A549 (cell line): ENCODE measurements at regions not wholly inside any gene's neighbourhood (a gene's known extent, or its start where the extent isn't known, plus 50 kb on each side); places are given as distances from the start of the nearest gene placed in this dataset.

Source experiments
- ATAC-seq, 2 experiments: fragments of 200-7000 bp in 1 of 2; fragments of >200 bp in 1 of 2; cut with Nextera tagmentation in 1 of 2; cut with Tn5 transposase in 1 of 2; 3 replicates each; pipeline versions ENCODE4 v1.8.0 to v1.9.1; 2018 to 2020; ENCODE audit warnings: mild to moderate bottlenecking in 1 of 2, moderate library complexity in 1 of 2
- CTCF ChIA-PET: fragments of 300-600 bp; sonication (Branson Sonifier 250); formaldehyde crosslinking; extraction: SDS; loops from one replicate; lab custom pipeline; 2021; ENCODE audit warnings: antibody characterized with exemption, inconsistent platforms; lab: Yijun Ruan, JAX
- POLR2A ChIA-PET: fragments of 350-600 bp; formaldehyde crosslinking; extraction: SDS; loops from one replicate; lab custom pipeline; 2021; ENCODE audit warnings: antibody characterized with exemption, inconsistent platforms; lab: Yijun Ruan, JAX
- DNase-seq, 2 experiments: peaks; one replicate each; pipeline versions ENCODE4 v3.0.0 to v3.0.0-alpha.2; 2011 to 2016; ENCODE audit warnings: low read depth in 1 of 2, low spot score in 1 of 2
- FAIRE-seq: peaks from 2 replicates; lab custom pipeline; 2011; peaks lifted over from hg19 to GRCh38; lab: Jason Lieb, UNC
- H3K27ac ChIP-seq, 2 experiments: fragments of >200 bp; sonication (Bioruptor Twin); formaldehyde crosslinking; 3 replicates each; pipeline ENCODE4 v1.5.1; 2016 to 2017
- H3K4me1 ChIP-seq: fragments of >200 bp; sonication (Bioruptor Twin); formaldehyde crosslinking; 3 replicates; pipeline ENCODE4 v1.6.1; 2016
- H3K4me2 ChIP-seq: fragments of >200 bp; sonication (Bioruptor Twin); formaldehyde crosslinking; 3 replicates; pipeline ENCODE4 v1.6.1; 2016
- H3K4me3 ChIP-seq: fragments of >200 bp; sonication (Bioruptor Twin); formaldehyde crosslinking; 3 replicates; pipeline ENCODE4 v1.5.1; 2016
- H3K9me3 ChIP-seq: fragments of >200 bp; sonication (Bioruptor Twin); formaldehyde crosslinking; 3 replicates; pipeline ENCODE4 v1.6.1; 2016
- ATOH8 ChIP-seq: fragments of 250-450 bp; sonication (Bioruptor Pico); IDR thresholded peaks from 2 replicates; pipeline ENCODE4 v1.5.0; 2020; ENCODE audit warnings: low read depth, mild to moderate bottlenecking, moderate library complexity
- BHLHE40 ChIP-seq: IDR thresholded peaks from 2 replicates; pipeline ENCODE4 v1.6.1; 2012; ENCODE audit warnings: low read depth, low read length, inconsistent platforms
- CBX2 ChIP-seq: fragments of 200-600 bp; sonication (generic); IDR thresholded peaks from 2 replicates; pipeline ENCODE4 v1.6.1; 2016; ENCODE audit warnings: low read depth, mild to moderate bottlenecking, borderline replicate concordance
- CBX8 ChIP-seq: fragments of 200-600 bp; sonication (generic); IDR thresholded peaks from 2 replicates; pipeline ENCODE4 v1.6.1; 2016
- CEBPB ChIP-seq, 2 experiments: fragments of >200 bp in 1 of 2; sonication (Bioruptor Twin) in 1 of 2; formaldehyde crosslinking in 1 of 2; IDR thresholded peaks; 2 replicates each; pipeline ENCODE4 v1.6.1; 2012 to 2016
- EHF ChIP-seq: fragments of 250-450 bp; sonication (Bioruptor Pico); IDR thresholded peaks from 2 replicates; pipeline ENCODE4 v1.5.0; 2020; ENCODE audit warnings: mild to moderate bottlenecking
- FOSL2 ChIP-seq, 2 experiments: fragments of 450-650 bp in 1 of 2; fragments of >200 bp in 1 of 2; sonication (Bioruptor Twin) in 1 of 2; formaldehyde crosslinking; IDR thresholded peaks; 2 replicates each; pipeline versions ENCODE4 v1.5.0 to v1.6.1; 2016 to 2020; ENCODE audit warnings: mild to moderate bottlenecking in 1 of 2, moderate library complexity in 1 of 2
- FOXS1 ChIP-seq: fragments of 250-450 bp; sonication (Bioruptor Pico); IDR thresholded peaks from 2 replicates; pipeline ENCODE4 v1.5.0; 2020; ENCODE audit warnings: mild to moderate bottlenecking, moderate library complexity
- GATA3 ChIP-seq: IDR thresholded peaks from 2 replicates; pipeline ENCODE4 v1.6.1; 2012; ENCODE audit warnings: borderline replicate concordance
- HDAC2 ChIP-seq: fragments of 200-600 bp; sonication (generic); IDR thresholded peaks from 2 replicates; pipeline ENCODE4 v1.6.1; 2016
- HOXB13 ChIP-seq: fragments of 250-450 bp; sonication (Bioruptor Pico); IDR thresholded peaks from 2 replicates; pipeline ENCODE4 v1.5.0; 2020; ENCODE audit warnings: low read depth, mild to moderate bottlenecking, moderate library complexity
- JUN ChIP-seq, 2 experiments: fragments of >200 bp; sonication (Bioruptor Twin); formaldehyde crosslinking; IDR thresholded peaks; 2 replicates in 1 of 2; 3 replicates in 1 of 2; pipeline ENCODE4 v1.6.1; 2016 to 2017
- JUNB ChIP-seq: fragments of >200 bp; sonication (Bioruptor Twin); formaldehyde crosslinking; IDR thresholded peaks from 2 replicates; pipeline ENCODE4 v1.6.1; 2016
- KDM1A ChIP-seq: fragments of 200-600 bp; sonication (generic); IDR thresholded peaks from 2 replicates; pipeline ENCODE4 v1.6.1; 2016; ENCODE audit warnings: low read depth, mild to moderate bottlenecking
- MAFK ChIP-seq: fragments of 450-650 bp; IDR thresholded peaks from 2 replicates; pipeline ENCODE4 v1.6.1; 2014; ENCODE audit not compliant: partially characterized antibody
- MAX ChIP-seq: IDR thresholded peaks from 2 replicates; pipeline ENCODE4 v1.6.1; 2012
- MYC ChIP-seq: IDR thresholded peaks from 2 replicates; pipeline ENCODE4 v1.6.1; 2012; ENCODE audit warnings: mild to moderate bottlenecking, inconsistent platforms, low read length, improper control_type of control experiment, borderline replicate concordance
- NFE2L2 ChIP-seq: fragments of 150-350 bp; conservative IDR thresholded peaks from 2 replicates; pipeline ENCODE4 v1.6.1; 2014; ENCODE audit warnings: low read length
- NR3C1 ChIP-seq: fragments of >200 bp; sonication (Bioruptor Twin); formaldehyde crosslinking; IDR thresholded peaks from 3 replicates; pipeline ENCODE4 v1.6.1; 2017
- RAD21 ChIP-seq, 2 experiments: fragments of >200 bp in 1 of 2; sonication (Bioruptor Twin) in 1 of 2; formaldehyde crosslinking in 1 of 2; IDR thresholded peaks in 1 of 2; conservative IDR thresholded peaks in 1 of 2; 2 replicates in 1 of 2; 3 replicates in 1 of 2; pipeline ENCODE4 v1.6.1; 2012 to 2018; ENCODE audit warnings: inconsistent platforms in 1 of 2
- RARB ChIP-seq: fragments of 250-450 bp; sonication (Bioruptor Pico); IDR thresholded peaks from 2 replicates; pipeline ENCODE4 v1.8.0; 2021; ENCODE audit warnings: mild to moderate bottlenecking, moderate library complexity
- RCOR1 ChIP-seq: fragments of 150-350 bp; IDR thresholded peaks from 2 replicates; pipeline ENCODE4 v1.6.1; 2014; ENCODE audit warnings: antibody characterized with exemption, low read length, low read depth
- SREBF2 ChIP-seq: fragments of 450-650 bp; IDR thresholded peaks from 2 replicates; pipeline ENCODE4 v1.6.1; 2014; ENCODE audit warnings: mild to moderate bottlenecking, moderate library complexity
- TP53 ChIP-seq: fragments of 250-450 bp; sonication (Bioruptor Pico); IDR thresholded peaks from 2 replicates; pipeline ENCODE4 v1.5.0; 2021; ENCODE audit warnings: mild to moderate bottlenecking, moderate library complexity
- ZC3H11A ChIP-seq: fragments of 450-650 bp; IDR thresholded peaks from 2 replicates; pipeline ENCODE4 v1.6.1; 2014; ENCODE audit warnings: antibody characterized with exemption, mild to moderate bottlenecking
- ZFP36 ChIP-seq: fragments of 450-650 bp; IDR thresholded peaks from 2 replicates; pipeline ENCODE4 v1.6.1; 2014; ENCODE audit warnings: borderline replicate concordance; ENCODE audit not compliant: partially characterized antibody
- ZSCAN20 ChIP-seq: fragments of 250-450 bp; sonication (Bioruptor Pico); IDR thresholded peaks from 2 replicates; pipeline ENCODE4 v1.8.0; 2022; ENCODE audit warnings: mild to moderate bottlenecking, moderate library complexity
- WGBS: methylation state at CpG from one replicate; pipeline ENCODE4 v1.1.6; 2017; ENCODE audit errors: missing lambda C conversion rate; 5-methylcytosine and 5-hydroxymethylcytosine counted together
- TF ChIP-seq, protein P1 (sequence below): IDR thresholded peaks from 2 replicates; pipeline ENCODE4 v1.6.1; 2012
- TF ChIP-seq, protein P2 (sequence below): IDR thresholded peaks from 2 replicates; pipeline ENCODE4 v1.6.1; 2012; ENCODE audit warnings: low read depth, borderline replicate concordance

DNA sequence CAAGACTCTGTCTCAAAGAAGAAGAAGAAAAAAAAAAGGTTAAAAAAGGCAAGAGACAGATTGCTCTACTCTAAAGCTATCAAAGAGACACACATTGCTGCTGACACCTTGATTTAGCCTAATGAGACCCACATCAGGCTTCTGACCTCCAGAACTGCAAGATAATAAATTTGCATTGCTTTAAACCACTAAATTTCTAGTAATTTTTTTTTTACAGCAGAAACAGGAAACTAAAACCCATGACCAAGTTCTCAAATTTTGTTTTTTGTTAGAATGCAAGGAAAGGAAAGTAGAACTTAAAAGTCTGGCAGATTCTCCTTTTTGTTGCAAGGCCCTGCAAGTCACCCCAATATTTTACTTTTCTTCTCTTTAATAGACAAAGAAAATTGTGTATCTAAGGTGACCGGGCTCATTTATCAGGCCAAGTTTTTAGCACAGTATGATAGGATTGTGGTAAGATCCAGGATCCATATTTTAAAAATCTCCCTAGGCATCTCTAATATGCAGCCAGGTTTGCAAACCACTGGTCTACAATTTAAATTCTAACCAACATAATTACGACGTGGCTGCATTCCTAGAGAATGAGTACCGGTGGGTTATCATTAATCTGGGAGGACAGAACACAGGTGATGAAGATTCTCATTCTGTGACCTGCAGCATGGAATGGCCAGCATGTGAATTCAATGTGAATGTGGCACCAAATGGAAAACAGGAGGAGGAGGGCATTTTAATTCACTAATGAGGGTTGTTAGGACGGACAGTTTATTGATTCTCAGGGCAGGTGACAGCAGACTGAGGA lies 56.7 kb upstream of the MED4 start (continued):
- TF ChIP-seq NR3C1 (no peak), ZFP36 (no peak), MAX (no peak)

- ChIA-PET POLR2A (no interaction called here), CTCF (interaction anchor here (1.8 kb wide), 1 partner anchor 10 kb away, joined by 5 read pairs; no protein-coding TSS in a partner anchor)
- ATAC-seq (no peak), DNase-seq (no peak), FAIRE-seq (no peak)
- Histone ChIP-seq H3K4me3 (no peak overlapping the region), H3K4me2 (no peak overlapping the region), H3K9me3 (no peaks in the 10 kb centered on the region), H3K27ac (no peak overlapping the region), H3K4me1 (no peaks in the 10 kb centered on the region)
- TF ChIP-seq BHLHE40 = no peak
- TF ChIP-seq ATOH8 (CRISPR knock-in tag) = no peak
- no peak for TF ChIP-seq CBX2
- TF ChIP-seq, protein P1, sequence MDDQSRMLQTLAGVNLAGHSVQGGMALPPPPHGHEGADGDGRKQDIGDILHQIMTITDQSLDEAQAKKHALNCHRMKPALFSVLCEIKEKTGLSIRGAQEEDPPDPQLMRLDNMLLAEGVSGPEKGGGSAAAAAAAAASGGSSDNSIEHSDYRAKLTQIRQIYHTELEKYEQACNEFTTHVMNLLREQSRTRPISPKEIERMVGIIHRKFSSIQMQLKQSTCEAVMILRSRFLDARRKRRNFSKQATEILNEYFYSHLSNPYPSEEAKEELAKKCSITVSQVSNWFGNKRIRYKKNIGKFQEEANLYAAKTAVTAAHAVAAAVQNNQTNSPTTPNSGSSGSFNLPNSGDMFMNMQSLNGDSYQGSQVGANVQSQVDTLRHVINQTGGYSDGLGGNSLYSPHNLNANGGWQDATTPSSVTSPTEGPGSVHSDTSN = no peak
- TF ChIP-seq, protein P2, sequence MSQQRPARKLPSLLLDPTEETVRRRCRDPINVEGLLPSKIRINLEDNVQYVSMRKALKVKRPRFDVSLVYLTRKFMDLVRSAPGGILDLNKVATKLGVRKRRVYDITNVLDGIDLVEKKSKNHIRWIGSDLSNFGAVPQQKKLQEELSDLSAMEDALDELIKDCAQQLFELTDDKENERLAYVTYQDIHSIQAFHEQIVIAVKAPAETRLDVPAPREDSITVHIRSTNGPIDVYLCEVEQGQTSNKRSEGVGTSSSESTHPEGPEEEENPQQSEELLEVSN = no peak
- TF ChIP-seq GATA3 = no peak
- TF ChIP-seq RARB (CRISPR knock-in tag) = no peak
- TF ChIP-seq RAD21 (conservative IDR thresholded peaks at IDR 0.05 in 1 of 2, IDR thresholded peaks at IDR 0.05 in 1 of 2) = no peak
- TF ChIP-seq ZC3H11A = no peak
- no peak for TF ChIP-seq MAFK
- no peak for TF ChIP-seq TP53 (CRISPR knock-in tag)
- TF ChIP-seq RCOR1 = no peak
- TF ChIP-seq HOXB13 (CRISPR knock-in tag) = no peak
- WGBS = 61% methylated on average over 6 of the region's 6 CpGs
These were observed 53.5 kb upstream of the MED4 start for GRCh38 chr13:48148454-48148853.

DNA sequence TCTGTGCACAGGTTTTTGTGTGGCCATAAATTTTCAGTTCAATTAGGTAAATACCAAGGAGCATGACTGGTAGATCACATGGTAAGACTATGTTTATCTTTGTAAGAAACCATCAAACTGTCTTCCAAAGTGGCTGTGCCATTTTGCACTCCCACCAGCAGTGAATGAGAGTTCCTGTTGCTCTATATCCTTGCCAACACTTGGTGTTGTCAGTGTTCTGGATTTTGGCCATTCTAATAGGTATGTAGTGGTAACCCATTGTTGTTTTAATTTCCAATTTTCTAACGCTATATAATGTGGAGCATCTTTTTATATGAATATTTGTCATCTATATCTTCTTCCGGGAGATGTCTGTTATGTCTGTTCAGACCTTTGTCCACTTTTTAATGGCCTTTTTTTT lies 51.7 kb upstream of the MED4 start:
- no peak overlapping the region for H3K4me3 ChIP-seq
- no peak overlapping the region for H3K27ac ChIP-seq
- CTCF ChIA-PET = no interaction called here

More for the DNA sequence above, 51.7 kb upstream of the MED4 start:
- FAIRE-seq (no peak), DNase-seq (no peak), ATAC-seq (no peak)
- POLR2A ChIA-PET = no interaction called here
- no peak overlapping the region for H3K4me2 ChIP-seq
- TF ChIP-seq ATOH8 (CRISPR knock-in tag) (no peak), JUN (IDR thresholded peaks at IDR 0.05) (no peak), CEBPB (IDR thresholded peaks at IDR 0.05) (no peak), EHF (CRISPR knock-in tag) (no peak), ZSCAN20 (CRISPR knock-in tag) (no peak), SREBF2 (no peak), NFE2L2 (no peak), HDAC2 (no peak), FOXS1 (CRISPR knock-in tag) (no peak), FOSL2 (IDR thresholded peaks at IDR 0.05) (no peak), FOSL2 (CRISPR knock-in tag; IDR thresholded peaks at IDR 0.05) (no peak), JUNB (no peak), KDM1A (no peak), MAFK (no peak), CBX8 (no peak), RARB (CRISPR knock-in tag) (no peak), MYC (no peak)
- H3K4me1 ChIP-seq = no peaks in the 10 kb centered on the region
- WGBS = 86% methylated on average over 2 of the region's 2 CpGs
- no peaks in the 10 kb centered on the region for H3K9me3 ChIP-seq
